ENCODE measurements at regions not wholly inside any gene's neighbourhood (a gene's known extent, or its start where the extent isn't known, plus 50 kb on each side); places are given as distances from the start of the nearest gene placed in this dataset.

GRCh38 chr7:142463401-142463850 is 205.6 kb upstream of the PRSS58 start:
- Histone ChIP-seq H3K36me3 (ENCODE audit: control insufficient read depth, insufficient read depth, low read length) (no peaks in the 10 kb centered on the region), H3K9ac (ENCODE audit: insufficient read depth, low read length) (no peak overlapping the region), H2AFZ (ENCODE audit: low read length) (peak overlapping the region; percentile 1), H3K4me1 (ENCODE audit: control insufficient read depth, extremely low read depth, insufficient read depth, low read length) (peaks cover 23% of the 10 kb centered on the region), H3K4me3 (replicated peaks in 1 of 4; ENCODE audit: control extremely low read depth in 1 of 4, insufficient read depth in 1 of 4, low read depth in 3 of 4, low read length in 4 of 4) (no peak overlapping the region), H3K27ac (ENCODE audit: insufficient read depth, low read length) (peak overlapping the region; percentile 40), H3K79me2 (ENCODE audit: control insufficient read depth, insufficient read depth, low read length) (no peaks in the 10 kb centered on the region), H3K4me2 (ENCODE audit: extremely low read depth, insufficient read depth, low read length) (no peak overlapping the region), H4K20me1 (ENCODE audit: control insufficient read depth, extremely low read depth, insufficient read depth, low read length) (no peaks in the 10 kb centered on the region), H3K9me3 (ENCODE audit: control insufficient read depth, insufficient read depth, low read depth, low read length) (no peaks in the 10 kb centered on the region), H3K27me3 (ENCODE audit: control insufficient read depth, insufficient read depth, low read length) (no peaks in the 10 kb centered on the region)
- TF ChIP-seq EZH2 (IDR thresholded peaks at IDR 0.05; ENCODE audit: low read length, missing control alignments), result no peak
- TF ChIP-seq, protein P1, sequence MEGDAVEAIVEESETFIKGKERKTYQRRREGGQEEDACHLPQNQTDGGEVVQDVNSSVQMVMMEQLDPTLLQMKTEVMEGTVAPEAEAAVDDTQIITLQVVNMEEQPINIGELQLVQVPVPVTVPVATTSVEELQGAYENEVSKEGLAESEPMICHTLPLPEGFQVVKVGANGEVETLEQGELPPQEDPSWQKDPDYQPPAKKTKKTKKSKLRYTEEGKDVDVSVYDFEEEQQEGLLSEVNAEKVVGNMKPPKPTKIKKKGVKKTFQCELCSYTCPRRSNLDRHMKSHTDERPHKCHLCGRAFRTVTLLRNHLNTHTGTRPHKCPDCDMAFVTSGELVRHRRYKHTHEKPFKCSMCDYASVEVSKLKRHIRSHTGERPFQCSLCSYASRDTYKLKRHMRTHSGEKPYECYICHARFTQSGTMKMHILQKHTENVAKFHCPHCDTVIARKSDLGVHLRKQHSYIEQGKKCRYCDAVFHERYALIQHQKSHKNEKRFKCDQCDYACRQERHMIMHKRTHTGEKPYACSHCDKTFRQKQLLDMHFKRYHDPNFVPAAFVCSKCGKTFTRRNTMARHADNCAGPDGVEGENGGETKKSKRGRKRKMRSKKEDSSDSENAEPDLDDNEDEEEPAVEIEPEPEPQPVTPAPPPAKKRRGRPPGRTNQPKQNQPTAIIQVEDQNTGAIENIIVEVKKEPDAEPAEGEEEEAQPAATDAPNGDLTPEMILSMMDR (conservative IDR thresholded peaks at IDR 0.05 in 1 of 2, IDR thresholded peaks at IDR 0.05 in 1 of 2; ENCODE audit: low read depth in 1 of 2, low read length in 2 of 2), result no peak
- no peak for DNase-seq (ENCODE audit: low read depth in 2 of 2)

GRCh38 chr7:142461437-142461836 is 203.6 kb upstream of the PRSS58 start:
- Histone ChIP-seq H3K4me2 (ENCODE audit: extremely low read depth, insufficient read depth, low read length) (peak overlapping the region; percentile 27), H3K9me3 (ENCODE audit: control insufficient read depth, insufficient read depth, low read depth, low read length) (no peaks in the 10 kb centered on the region), H3K4me1 (ENCODE audit: control insufficient read depth, extremely low read depth, insufficient read depth, low read length) (peaks cover 23% of the 10 kb centered on the region), H3K9ac (ENCODE audit: insufficient read depth, low read length) (no peak overlapping the region), H3K4me3 (replicated peaks in 1 of 4; ENCODE audit: control extremely low read depth in 1 of 4, insufficient read depth in 1 of 4, low read depth in 3 of 4, low read length in 4 of 4) (no peak overlapping the region), H4K20me1 (ENCODE audit: control insufficient read depth, extremely low read depth, insufficient read depth, low read length) (no peaks in the 10 kb centered on the region), H2AFZ (ENCODE audit: low read length) (no peak overlapping the region), H3K27me3 (ENCODE audit: control insufficient read depth, insufficient read depth, low read length) (no peaks in the 10 kb centered on the region), H3K79me2 (ENCODE audit: control insufficient read depth, insufficient read depth, low read length) (no peaks in the 10 kb centered on the region), H3K27ac (ENCODE audit: insufficient read depth, low read length) (peak overlapping the region; percentile 49), H3K36me3 (ENCODE audit: control insufficient read depth, insufficient read depth, low read length) (no peaks in the 10 kb centered on the region)
- DNase-seq (ENCODE audit: low read depth in 2 of 2), result peak; percentile 81 to 98
- TF ChIP-seq, protein P1 (conservative IDR thresholded peaks at IDR 0.05 in 1 of 2, IDR thresholded peaks at IDR 0.05 in 1 of 2; ENCODE audit: low read depth in 1 of 2, low read length in 2 of 2), result no peak
- no peak for TF ChIP-seq EZH2 (IDR thresholded peaks at IDR 0.05; ENCODE audit: low read length, missing control alignments)

DNA sequence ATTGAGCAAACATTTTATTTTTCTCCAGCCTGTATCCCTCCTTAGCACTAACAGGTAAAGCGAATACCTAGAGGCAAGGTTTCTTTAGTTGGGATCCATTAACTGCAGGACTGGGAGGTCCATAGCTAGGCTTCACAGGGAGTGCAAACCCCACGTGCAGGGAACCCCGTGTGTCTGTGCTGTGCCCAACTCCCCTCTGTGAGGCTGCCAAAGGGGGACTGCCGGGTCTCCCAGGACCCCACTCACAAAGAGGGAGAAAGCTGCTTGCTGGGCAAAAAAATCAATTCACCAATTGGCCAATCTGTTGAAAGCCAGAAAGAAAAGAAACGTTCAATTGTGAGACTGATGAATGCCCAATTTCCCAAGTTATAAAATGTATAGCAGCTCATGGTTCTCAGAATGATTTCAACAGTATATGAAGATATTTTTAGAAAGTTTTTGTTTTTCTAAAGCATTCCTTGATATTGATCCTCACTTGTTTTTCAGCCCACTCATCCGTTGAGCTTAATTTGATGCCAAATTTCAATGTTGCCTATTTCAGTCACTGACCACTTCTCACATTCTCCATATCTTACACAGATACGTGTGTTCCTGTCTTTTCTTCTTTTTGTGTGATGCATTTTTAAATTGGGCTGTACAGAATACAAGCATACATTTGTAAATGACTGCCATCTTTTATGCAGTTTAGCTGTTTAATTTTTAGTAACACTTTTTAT is 202.7 kb upstream of the PRSS58 start:
- Histone ChIP-seq H3K9ac (ENCODE audit: insufficient read depth, low read length) (no peak overlapping the region), H3K4me3 (replicated peaks in 1 of 4; ENCODE audit: control extremely low read depth in 1 of 4, insufficient read depth in 1 of 4, low read depth in 3 of 4, low read length in 4 of 4) (no peak overlapping the region), H4K20me1 (ENCODE audit: control insufficient read depth, extremely low read depth, insufficient read depth, low read length) (no peaks in the 10 kb centered on the region), H3K27me3 (ENCODE audit: control insufficient read depth, insufficient read depth, low read length) (no peaks in the 10 kb centered on the region), H3K9me3 (ENCODE audit: control insufficient read depth, insufficient read depth, low read depth, low read length) (no peaks in the 10 kb centered on the region), H3K4me1 (ENCODE audit: control insufficient read depth, extremely low read depth, insufficient read depth, low read length) (peaks cover 23% of the 10 kb centered on the region), H3K4me2 (ENCODE audit: extremely low read depth, insufficient read depth, low read length) (no peak overlapping the region), H3K79me2 (ENCODE audit: control insufficient read depth, insufficient read depth, low read length) (no peaks in the 10 kb centered on the region), H3K27ac (ENCODE audit: insufficient read depth, low read length) (peak overlapping the region; percentile 51), H3K36me3 (ENCODE audit: control insufficient read depth, insufficient read depth, low read length) (no peaks in the 10 kb centered on the region), H2AFZ (ENCODE audit: low read length) (no peak overlapping the region)
- TF ChIP-seq EZH2 (IDR thresholded peaks at IDR 0.05; ENCODE audit: low read length, missing control alignments), result no peak
- TF ChIP-seq, protein P1 (conservative IDR thresholded peaks at IDR 0.05 in 1 of 2, IDR thresholded peaks at IDR 0.05 in 1 of 2; ENCODE audit: low read depth in 1 of 2, low read length in 2 of 2), result no peak
- DNase-seq (ENCODE audit: low read depth in 2 of 2), result peak; percentile 42 to 70
